ENCODE measurements at regions not wholly inside any gene's neighbourhood (a gene's known extent, or its start where the extent isn't known, plus 50 kb on each side); places are given as distances from the start of the nearest gene placed in this dataset.

- Histone ChIP-seq H3K4me3 (ENCODE audit: low read depth, low read length) (no peak overlapping the region), H3K27me3 (ENCODE audit: control insufficient read depth, insufficient read depth, low read length) (peaks cover 23% of the 10 kb centered on the region), H3K36me3 (ENCODE audit: control insufficient read depth, insufficient read depth, low read length) (no peaks in the 10 kb centered on the region)
- ChIA-PET POLR2A (no interaction called here), CTCF (interaction anchor here (1.2 to 4.8 kb wide), 6 partner anchors 10 to 226 kb away, joined by 3 to 28 read pairs (median 4); no protein-coding TSS in a partner anchor)
- DNase-seq (ENCODE audit: low read depth) = no peak
- no peak for TF ChIP-seq CTCF (IDR thresholded peaks at IDR 0.05; ENCODE audit: insufficient read depth, low read depth, low read length)
These were observed 62.1 kb upstream of the TEKT1 start for GRCh38 chr17:6893382-6894205.

GRCh38 chr17:6894206-6894528 lies 62.6 kb upstream of the TEKT1 start:
- DNase-seq (ENCODE audit: low read depth) = no peak
- ChIA-PET CTCF (interaction anchor here (1.2 to 4.8 kb wide), 6 partner anchors 9 to 227 kb away, joined by 3 to 28 read pairs (median 4); no protein-coding TSS in a partner anchor), POLR2A (no interaction called here)
- H3K4me3 ChIP-seq (ENCODE audit: low read depth, low read length) = no peak overlapping the region
- peaks cover 23% of the 10 kb centered on the region for H3K27me3 ChIP-seq (ENCODE audit: control insufficient read depth, insufficient read depth, low read length)
- H3K36me3 ChIP-seq (ENCODE audit: control insufficient read depth, insufficient read depth, low read length) = no peaks in the 10 kb centered on the region
- peak; percentile 40; the same call in 1 of the 2 replicates for TF ChIP-seq CTCF (IDR thresholded peaks at IDR 0.05; ENCODE audit: insufficient read depth, low read depth, low read length)

- no peak for TF ChIP-seq CTCF (IDR thresholded peaks at IDR 0.05; ENCODE audit: insufficient read depth, low read depth, low read length)
- DNase-seq (ENCODE audit: low read depth) = no peak
- Histone ChIP-seq H3K36me3 (ENCODE audit: control insufficient read depth, insufficient read depth, low read length) (no peaks in the 10 kb centered on the region), H3K4me3 (ENCODE audit: low read depth, low read length) (no peak overlapping the region), H3K27me3 (ENCODE audit: control insufficient read depth, insufficient read depth, low read length) (peaks cover 3% of the 10 kb centered on the region; the same call in 1 of the 2 replicates)
- CTCF ChIA-PET = no interaction called here
- POLR2A ChIA-PET = no interaction called here
These were observed 69.6 kb upstream of the TEKT1 start for GRCh38 chr17:6901086-6901485.

- no peaks in the 10 kb centered on the region for H3K36me3 ChIP-seq (ENCODE audit: control insufficient read depth, insufficient read depth, low read length)
- no peak for TF ChIP-seq CTCF (IDR thresholded peaks at IDR 0.05; ENCODE audit: insufficient read depth, low read depth, low read length)
- DNase-seq (ENCODE audit: low read depth) = no peak
- POLR2A ChIA-PET = no interaction called here
- CTCF ChIA-PET = interaction anchor here (1.2 to 2.4 kb wide), 4 partner anchors 10 to 101 kb away, joined by 6 to 10 read pairs (median 7); no protein-coding TSS in a partner anchor
- no peaks in the 10 kb centered on the region; the same call in 1 of the 2 replicates for H3K27me3 ChIP-seq (ENCODE audit: control insufficient read depth, insufficient read depth, low read length)
- H3K4me3 ChIP-seq (ENCODE audit: low read depth, low read length) = no peak overlapping the region
These were observed 71.9 kb upstream of the TEKT1 start for GRCh38 chr17:6903326-6903900.

- H3K4me3 ChIP-seq (ENCODE audit: low read depth, low read length) = no peak overlapping the region
- H3K27me3 ChIP-seq (ENCODE audit: control insufficient read depth, insufficient read depth, low read length) = peaks cover 1% of the 10 kb centered on the region; the same call in 1 of the 2 replicates
- no peaks in the 10 kb centered on the region for H3K36me3 ChIP-seq (ENCODE audit: control insufficient read depth, insufficient read depth, low read length)
- no peak for TF ChIP-seq CTCF (IDR thresholded peaks at IDR 0.05; ENCODE audit: insufficient read depth, low read depth, low read length)
- CTCF ChIA-PET = interaction anchor here (1.3 to 1.4 kb wide), 2 partner anchors 94 to 96 kb away, joined by 3 to 4 read pairs; no protein-coding TSS in a partner anchor
- POLR2A ChIA-PET = no interaction called here
- no peak for DNase-seq (ENCODE audit: low read depth)
These were observed 77.3 kb upstream of the TEKT1 start for GRCh38 chr17:6908807-6909206.
